ENCODE measurements at regions not wholly inside any gene's neighbourhood (a gene's known extent, or its start where the extent isn't known, plus 50 kb on each side); places are given as distances from the start of the nearest gene placed in this dataset.

GRCh38 chr2:180247658-180248057 is 240.6 kb upstream of the CWC22 start:
- TF ChIP-seq EZH2 (IDR thresholded peaks at IDR 0.05; ENCODE audit: insufficient read depth, poor library complexity, severe bottlenecking) (no peak), EZH2phosphoT487 (IDR thresholded peaks at IDR 0.05; ENCODE audit: insufficient read depth, low read depth) (no peak)
